Cardiac muscle cell (in vitro differentiated cells and primary cell): ENCODE measurements at regions not wholly inside any gene's neighbourhood (a gene's known extent, or its start where the extent isn't known, plus 50 kb on each side); places are given as distances from the start of the nearest gene placed in this dataset.
"Not testable (repeated sequence)": the region's sequence is repeated elsewhere in the genome, so short reads cannot be mapped to it uniquely, and the experiment has no call there.

Experiments
- DNase-seq, 2 donors: peaks; one replicate each; pipeline versions ENCODE4 v3.0.0 to v3.0.0-alpha.2; 2010 to 2017; ENCODE audit warnings: low read depth in 1 of 2, low spot score in 1 of 2
- H3K27ac ChIP-seq: fragments of 200-600 bp; sonication (generic); 2 replicates; pipeline ENCODE4 v1.5.1; 2016
- H3K27me3 ChIP-seq: fragments of 200-600 bp; sonication (generic); 2 replicates; pipeline ENCODE4 v1.6.0; 2016; ENCODE audit warnings: control low read depth
- H3K36me3 ChIP-seq: fragments of 200-600 bp; sonication (generic); 2 replicates; pipeline ENCODE4 v1.5.1; 2016; ENCODE audit warnings: control low read depth
- H3K4me1 ChIP-seq: fragments of 200-600 bp; sonication (generic); 2 replicates; pipeline ENCODE4 v1.8.1; 2017; ENCODE audit warnings: low read depth, mild to moderate bottlenecking, mixed run types
- H3K4me3 ChIP-seq: fragments of 200-600 bp; sonication (generic); 2 replicates; pipeline ENCODE4 v1.5.1; 2016; ENCODE audit warnings: mild to moderate bottlenecking
- H3K9me3 ChIP-seq: fragments of 200-600 bp; sonication (generic); 2 replicates; pipeline ENCODE4 v1.5.1; 2017; ENCODE audit warnings: low read depth, mild to moderate bottlenecking, control low read depth
- CTCF ChIP-seq: IDR thresholded peaks from 2 replicates; pipeline ENCODE4 v1.5.1; 2012; ENCODE audit warnings: low read depth, mild to moderate bottlenecking, low read length

DNA sequence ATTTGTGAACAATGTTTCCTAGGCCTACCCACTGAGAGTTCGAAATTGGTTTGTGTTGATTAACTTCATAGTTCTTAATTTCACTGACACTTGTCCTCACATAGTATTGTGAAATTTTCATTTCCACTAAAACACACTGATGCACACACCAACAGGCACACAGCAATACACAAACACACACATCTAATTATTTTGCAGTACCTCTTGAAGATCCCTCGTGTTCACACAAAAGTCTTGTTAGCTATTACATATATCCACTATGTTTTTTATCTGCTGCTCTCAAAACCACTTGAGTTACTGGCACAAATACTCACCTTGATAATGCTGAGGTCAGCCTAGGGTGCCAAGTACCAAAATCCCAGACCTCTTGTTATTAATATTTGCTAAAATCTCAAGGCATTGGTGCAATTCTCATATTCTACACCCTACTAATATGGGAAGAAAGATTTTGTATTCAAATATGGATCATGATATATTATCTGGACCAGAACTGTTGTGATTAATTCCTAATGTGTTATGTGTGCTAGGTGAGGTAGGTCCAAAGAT is 767.4 kb upstream of the CDH10 start:
- Histone ChIP-seq H3K36me3 (no peaks in the 10 kb centered on the region), H3K9me3 (no peaks in the 10 kb centered on the region), H3K4me1 (no peaks in the 10 kb centered on the region), H3K27ac (no peak overlapping the region), H3K27me3 (no peaks in the 10 kb centered on the region), H3K4me3 (no peak overlapping the region)
- DNase-seq = no peak
- TF ChIP-seq CTCF = no peak

GRCh38 chr5:25407365-25407764 is 762.6 kb upstream of the CDH10 start:
- not testable (repeated sequence) for H3K9me3 ChIP-seq, H3K4me1 ChIP-seq, DNase-seq, H3K36me3 ChIP-seq, H3K4me3 ChIP-seq, H3K27me3 ChIP-seq, H3K27ac ChIP-seq

DNA sequence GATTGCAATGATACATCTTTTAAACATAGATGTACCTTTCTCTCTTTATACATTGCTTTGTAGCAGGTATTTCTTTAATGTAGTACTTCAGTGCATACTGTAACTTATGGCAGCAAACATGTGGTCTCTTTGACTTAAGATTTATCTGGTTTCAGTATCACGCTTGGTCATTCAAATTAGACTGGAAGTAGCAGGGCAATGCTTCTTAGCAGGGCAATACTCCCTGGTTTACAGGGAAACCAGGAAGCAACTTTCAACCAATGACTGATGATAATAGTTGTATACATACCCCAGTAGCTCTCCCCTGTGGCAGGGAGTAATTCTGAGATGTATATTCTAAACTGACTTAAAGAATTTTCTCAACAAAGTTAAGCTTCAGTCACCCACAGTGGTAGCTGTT is 761.1 kb upstream of the CDH10 start:
- DNase-seq = no peak
- TF ChIP-seq CTCF = no peak
- Histone ChIP-seq H3K27me3 (no peaks in the 10 kb centered on the region), H3K9me3 (no peaks in the 10 kb centered on the region), H3K27ac (no peak overlapping the region), H3K4me1 (no peaks in the 10 kb centered on the region), H3K4me3 (no peak overlapping the region), H3K36me3 (no peaks in the 10 kb centered on the region)

GRCh38 chr5:25399878-25400480 is 755.2 kb upstream of the CDH10 start:
- H3K4me1 ChIP-seq = no peaks in the 10 kb centered on the region
- no peaks in the 10 kb centered on the region for H3K36me3 ChIP-seq
- H3K9me3 ChIP-seq = no peaks in the 10 kb centered on the region
- no peak overlapping the region for H3K27ac ChIP-seq
- TF ChIP-seq CTCF = no peak
- H3K4me3 ChIP-seq = no peak overlapping the region
- no peak for DNase-seq
- no peaks in the 10 kb centered on the region for H3K27me3 ChIP-seq

DNA sequence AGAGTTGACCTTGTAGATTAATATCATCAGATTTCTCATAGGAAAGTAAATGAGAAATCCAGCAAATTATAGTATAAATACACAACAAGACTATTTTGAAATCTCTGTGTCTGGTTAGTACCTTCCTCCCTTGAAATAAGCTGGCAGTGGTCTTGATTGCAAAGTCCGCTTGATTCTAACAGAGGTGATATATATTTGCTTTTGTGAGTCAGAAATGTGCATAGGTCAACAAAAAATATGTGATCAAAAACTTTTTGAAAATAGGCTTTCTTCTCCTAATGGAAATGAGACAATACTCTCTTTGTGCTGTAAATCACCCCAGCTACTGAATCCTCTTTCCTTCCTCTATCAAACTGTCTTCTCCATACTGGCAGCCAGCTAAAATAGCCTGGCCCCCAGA is 749.2 kb upstream of the CDH10 start:
- Histone ChIP-seq H3K4me3 (no peak overlapping the region), H3K27ac (no peak overlapping the region), H3K9me3 (no peaks in the 10 kb centered on the region), H3K36me3 (no peaks in the 10 kb centered on the region), H3K4me1 (no peaks in the 10 kb centered on the region), H3K27me3 (no peaks in the 10 kb centered on the region)
- TF ChIP-seq CTCF = no peak
- no peak for DNase-seq

- H3K27me3 ChIP-seq = no peaks in the 10 kb centered on the region
- H3K27ac ChIP-seq = no peak overlapping the region
- H3K4me1 ChIP-seq = no peaks in the 10 kb centered on the region
- H3K4me3 ChIP-seq = no peak overlapping the region
- no peak for TF ChIP-seq CTCF
- no peaks in the 10 kb centered on the region for H3K9me3 ChIP-seq
- no peaks in the 10 kb centered on the region for H3K36me3 ChIP-seq
- DNase-seq = no peak
Observed at GRCh38 chr5:25393256-25393655, 748.5 kb upstream of the CDH10 start.
